Right renal pelvis (tissue), 4 donors: ENCODE measurements at regions not wholly inside any gene's neighbourhood (a gene's known extent, or its start where the extent isn't known, plus 50 kb on each side); places are given as distances from the start of the nearest gene placed in this dataset.
A peak's percentile ranks its signal among the peaks of the same experiment; 100 is the strongest.
"Not testable (repeated sequence)": the region's sequence is repeated elsewhere in the genome, so short reads cannot be mapped to it uniquely, and the experiment has no call there.

ENCODE experiments used
- DNase-seq, 4 donors: peaks; one replicate each; pipeline ENCODE4 v3.0.0-alpha.2; 2013; ENCODE audit warnings: low read depth in 4 of 4, low spot score in 3 of 4, missing footprints in 1 of 4

- DNase-seq = no peak
These were observed 710.9 kb upstream of the SPRY2 start for GRCh38 chr13:81051873-81052272.

DNA sequence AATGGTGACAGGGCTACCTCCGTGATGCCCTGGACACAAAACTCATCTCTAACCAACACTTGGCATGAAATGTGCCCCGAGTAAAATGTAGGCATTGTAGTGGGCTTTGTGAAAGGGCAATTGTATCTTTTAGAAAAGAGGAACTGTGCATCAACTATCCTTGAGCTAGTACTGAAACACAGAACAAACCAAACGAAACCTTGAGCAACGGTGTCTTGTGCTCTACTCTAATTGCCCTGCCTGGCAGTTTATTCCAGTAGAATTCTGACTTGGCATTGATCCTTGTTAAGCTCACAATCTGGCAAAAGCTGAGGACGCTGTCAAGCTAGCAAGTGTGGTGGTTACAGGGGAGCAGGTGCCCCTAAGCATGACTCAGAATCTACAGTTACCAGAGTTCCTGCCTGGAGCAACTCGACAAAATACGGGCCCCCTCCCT, 707.1 kb upstream of the SPRY2 start:
- no peak for DNase-seq

GRCh38 chr13:81041761-81042160, 700.8 kb upstream of the SPRY2 start:
- DNase-seq = no peak

GRCh38 chr13:81031996-81032395, 691.1 kb upstream of the SPRY2 start:
- no peak for DNase-seq

- no peak for DNase-seq
These were observed 684.2 kb upstream of the SPRY2 start for GRCh38 chr13:81025091-81025490.

- no peak for DNase-seq
These were observed 680.4 kb upstream of the SPRY2 start for GRCh38 chr13:81021284-81021840.

DNA sequence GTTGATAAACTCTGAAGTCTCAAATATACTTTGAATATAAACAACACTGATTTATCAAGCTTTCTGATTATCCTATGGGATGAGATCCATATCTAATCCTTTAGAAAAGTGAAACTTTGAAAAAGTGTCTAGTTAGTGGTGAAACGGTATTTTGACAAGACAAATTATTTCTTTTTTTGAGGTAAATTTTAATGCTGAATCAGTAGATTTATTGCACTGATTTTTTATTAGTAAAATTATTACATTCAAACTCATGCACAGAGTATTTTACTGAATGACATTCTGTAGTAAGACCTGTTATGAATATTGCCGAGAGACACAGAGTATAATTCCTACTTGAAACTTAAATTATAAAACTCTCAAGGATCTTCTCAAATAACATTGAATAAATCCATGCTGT, 679.1 kb upstream of the SPRY2 start:
- no peak for DNase-seq

- no peak for DNase-seq
These were observed 678.0 kb upstream of the SPRY2 start for GRCh38 chr13:81018936-81019335.

- DNase-seq = peak; percentile 19 to 23 (median 20)
These were observed 676.7 kb upstream of the SPRY2 start for GRCh38 chr13:81017513-81018152.

GRCh38 chr13:81012031-81012430, 671.1 kb upstream of the SPRY2 start:
- no peak for DNase-seq

DNA sequence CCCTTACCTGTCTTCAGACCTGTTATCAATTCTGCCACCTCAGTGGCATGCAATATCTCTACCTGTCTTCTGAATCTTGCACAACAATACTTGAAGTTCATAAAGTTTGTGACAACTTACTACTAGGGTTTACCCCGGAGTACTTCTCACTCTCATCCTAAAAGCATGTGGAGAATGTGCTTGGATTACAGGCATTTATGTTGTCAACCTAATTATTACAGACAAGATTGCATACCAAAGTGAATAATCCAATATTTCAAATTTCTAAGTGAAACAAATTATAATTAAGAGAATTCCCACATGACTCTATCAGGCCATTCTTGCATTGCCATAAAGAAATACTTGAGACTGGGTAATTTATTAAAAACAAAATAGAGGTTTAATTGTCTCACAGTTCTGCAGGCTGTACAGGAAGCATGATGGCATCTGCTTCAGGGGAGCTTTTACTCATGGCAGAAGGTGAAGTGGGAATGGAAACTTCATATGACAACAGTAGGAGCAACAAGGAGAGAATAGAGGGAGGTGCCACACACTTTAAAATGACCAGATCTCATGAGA, 661.0 kb upstream of the SPRY2 start:
- no peak for DNase-seq

GRCh38 chr13:80998603-80999002, 657.7 kb upstream of the SPRY2 start:
- not testable (repeated sequence) for DNase-seq

- no peak for DNase-seq
These were observed 648.8 kb upstream of the SPRY2 start for GRCh38 chr13:80989747-80990146.

DNA sequence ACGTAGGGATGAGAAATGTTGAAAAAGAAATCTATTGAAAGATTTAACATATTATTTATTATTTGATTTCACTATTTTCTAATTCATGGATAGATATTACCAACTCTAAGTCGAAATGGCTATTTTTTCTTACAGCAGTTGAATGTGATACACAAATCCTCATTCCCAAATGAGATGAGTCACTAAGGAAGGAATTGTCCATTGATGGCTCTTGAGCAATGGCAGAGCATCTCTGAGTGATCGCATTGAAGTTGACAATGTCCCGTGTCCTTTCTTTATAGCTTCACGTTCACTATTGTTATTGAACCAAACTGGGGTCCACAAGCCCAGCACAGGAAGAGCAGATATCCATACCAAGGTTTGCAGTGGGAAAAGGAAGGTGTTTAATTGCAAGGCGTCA, 648.3 kb upstream of the SPRY2 start:
- DNase-seq = no peak

DNA sequence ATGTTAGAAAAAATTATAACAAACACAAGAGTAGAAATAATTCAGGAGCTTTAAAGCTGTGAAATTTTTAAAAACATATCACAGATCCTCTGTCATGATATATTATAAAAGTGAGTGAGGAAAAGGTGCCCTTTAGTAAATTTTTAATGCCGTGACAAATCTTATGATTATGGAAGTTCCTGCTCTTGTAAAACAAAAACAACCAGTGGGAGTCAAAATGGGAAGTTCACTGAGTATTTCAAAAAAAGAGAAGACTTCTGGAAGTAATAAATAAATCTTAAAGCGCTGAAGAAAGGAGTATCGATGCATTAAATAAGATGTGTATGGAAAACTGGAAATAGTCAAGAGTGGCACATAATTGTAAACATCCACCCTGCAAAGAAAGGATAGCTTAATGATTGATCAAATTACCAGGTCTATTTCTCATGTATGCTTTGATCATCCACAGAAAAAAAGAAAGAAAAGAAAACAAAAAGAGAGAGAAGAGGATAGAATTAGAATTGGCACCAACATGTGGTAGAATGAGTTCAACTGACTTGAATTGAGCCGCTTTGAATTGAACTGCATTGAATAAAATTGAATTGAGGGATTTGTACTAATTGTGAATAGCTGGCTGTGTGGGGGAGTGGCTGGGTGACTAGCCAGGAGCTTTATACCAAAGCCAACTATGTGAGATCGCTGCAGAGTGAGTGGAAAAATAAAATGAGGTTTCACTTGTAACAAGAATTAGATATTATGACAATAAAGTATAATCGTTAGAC, 647.6 kb upstream of the SPRY2 start:
- no peak for DNase-seq

- DNase-seq = peak; percentile 8 to 23 (median 16)
These were observed 638.2 kb upstream of the SPRY2 start for GRCh38 chr13:80979035-80979641.

DNA sequence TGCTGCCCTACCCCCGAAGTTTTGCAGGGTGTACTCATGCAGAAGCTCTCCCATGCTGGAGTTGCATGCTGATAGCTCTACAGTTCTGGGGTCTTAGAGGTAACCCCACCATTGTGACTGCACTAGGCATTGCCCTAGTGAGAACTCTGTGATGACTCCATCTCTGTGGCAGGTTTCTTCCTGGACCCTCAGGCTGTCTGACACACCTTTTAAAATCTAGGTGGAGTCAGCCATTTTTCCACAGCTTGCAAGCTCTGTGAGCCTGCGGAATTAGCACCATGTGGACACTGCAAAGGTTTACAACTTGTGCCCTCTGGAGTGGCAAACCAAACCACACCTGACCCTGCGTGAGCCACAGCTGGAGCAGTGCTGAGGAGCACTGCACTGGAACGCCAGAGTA, 636.2 kb upstream of the SPRY2 start:
- no peak for DNase-seq

- no peak for DNase-seq
These were observed 635.0 kb upstream of the SPRY2 start for GRCh38 chr13:80975903-80976302.

GRCh38 chr13:80973721-80974120, 632.8 kb upstream of the SPRY2 start:
- no peak for DNase-seq

- DNase-seq = no peak
These were observed 632.0 kb upstream of the SPRY2 start for GRCh38 chr13:80972857-80973478.

- no peak for DNase-seq
These were observed 624.2 kb upstream of the SPRY2 start for GRCh38 chr13:80965097-80965496.
